H1 (cell line): ENCODE measurements at regions not wholly inside any gene's neighbourhood (a gene's known extent, or its start where the extent isn't known, plus 50 kb on each side); places are given as distances from the start of the nearest gene placed in this dataset. TPM values are rescaled to one million over a fixed set of nuclear protein-coding genes. Genes with fewer than 3 reads are reported as not detected.

Experiments
- small RNA-seq: library from polyadenylated mRNA; stranded (forward); fragments of <200 nt; extraction: miRNeasy Mini kit (QIAGEN cat#:217004); gene quantifications from one replicate; pipeline ENCODE3, GENCODE V24; 2013; ENCODE audit not compliant: insufficient read depth

Small RNAs in the stretch of these regions (small RNA-seq; reads per million reads assigned to genes)
- not detected for gene RF00019
